Pons (tissue), 1 donor: ENCODE measurements at regions not wholly inside any gene's neighbourhood (a gene's known extent, or its start where the extent isn't known, plus 50 kb on each side); places are given as distances from the start of the nearest gene placed in this dataset.
"Not testable (repeated sequence)": the region's sequence is repeated elsewhere in the genome, so short reads cannot be mapped to it uniquely, and the experiment has no call there.

Experiments used
- DNase-seq: peaks from one replicate; pipeline ENCODE4 v3.0.0-alpha.2; 2016; ENCODE audit warnings: low spot score

- not testable (repeated sequence) for DNase-seq
Measured at GRCh38 chr7:84880326-84880997, 306.4 kb downstream of the SEMA3D start.

DNA sequence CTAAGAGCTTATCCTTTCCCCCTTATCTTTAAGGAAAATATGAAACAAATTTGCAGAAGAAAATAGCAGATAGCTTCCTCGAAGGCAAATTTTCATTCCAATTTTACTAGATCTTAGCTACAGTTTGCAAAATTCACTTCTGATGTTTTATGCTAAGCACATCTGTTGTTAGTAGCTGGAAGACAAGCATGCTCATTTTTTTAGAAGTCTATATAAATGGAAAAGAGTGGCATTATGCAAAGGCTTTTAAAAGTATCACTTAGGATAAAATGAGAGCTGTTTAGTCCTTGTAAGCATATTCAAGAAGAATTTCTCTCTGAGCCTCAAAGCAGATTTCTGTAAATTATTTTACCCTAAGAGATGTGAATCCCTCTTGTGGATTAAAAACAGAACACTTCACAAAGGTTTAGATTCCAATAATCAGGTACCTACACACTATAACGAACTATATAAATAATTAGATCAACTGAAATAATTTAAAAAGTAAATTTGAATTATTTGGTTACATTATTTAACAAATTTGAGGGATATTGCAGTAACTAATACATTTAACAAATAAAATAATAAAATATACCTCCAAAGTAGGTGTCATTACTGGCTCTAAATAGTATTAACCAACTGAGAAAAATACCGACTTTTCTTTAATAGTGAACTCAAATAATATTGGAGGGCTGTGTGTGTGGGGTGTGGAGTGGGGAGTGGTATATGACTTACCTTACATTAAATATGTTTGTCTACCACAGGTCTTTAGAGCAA is 307.1 kb downstream of the SEMA3D start:
- no peak for DNase-seq

DNA sequence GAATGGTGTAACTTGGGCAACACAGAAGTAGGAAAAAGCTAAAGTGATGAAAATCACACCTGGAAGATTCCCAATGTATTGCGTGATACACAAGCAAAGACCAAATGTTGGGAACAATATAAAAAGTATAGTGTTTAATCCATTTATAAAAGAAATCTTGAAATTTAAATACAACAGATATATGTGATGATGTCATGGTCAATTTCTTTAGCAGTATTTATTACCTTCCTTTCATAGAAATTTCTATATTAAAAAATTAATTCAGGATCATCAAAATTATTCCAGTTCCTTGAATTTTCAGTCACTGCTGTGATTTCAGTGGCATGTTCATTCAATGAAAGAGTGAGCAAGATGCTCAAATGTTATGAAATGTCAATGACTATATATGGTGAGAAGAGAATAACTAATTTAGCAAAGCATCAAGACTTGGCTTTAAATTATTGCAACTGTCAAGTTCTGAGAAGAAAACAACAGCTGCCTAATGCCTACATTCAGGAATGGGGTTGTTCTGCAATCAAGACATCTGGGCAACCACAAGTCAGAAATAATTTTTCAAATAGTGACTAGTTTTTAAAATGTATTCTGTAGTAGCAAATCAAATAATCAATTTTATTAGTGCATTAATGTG is 308.8 kb downstream of the SEMA3D start:
- DNase-seq, result no peak

DNA sequence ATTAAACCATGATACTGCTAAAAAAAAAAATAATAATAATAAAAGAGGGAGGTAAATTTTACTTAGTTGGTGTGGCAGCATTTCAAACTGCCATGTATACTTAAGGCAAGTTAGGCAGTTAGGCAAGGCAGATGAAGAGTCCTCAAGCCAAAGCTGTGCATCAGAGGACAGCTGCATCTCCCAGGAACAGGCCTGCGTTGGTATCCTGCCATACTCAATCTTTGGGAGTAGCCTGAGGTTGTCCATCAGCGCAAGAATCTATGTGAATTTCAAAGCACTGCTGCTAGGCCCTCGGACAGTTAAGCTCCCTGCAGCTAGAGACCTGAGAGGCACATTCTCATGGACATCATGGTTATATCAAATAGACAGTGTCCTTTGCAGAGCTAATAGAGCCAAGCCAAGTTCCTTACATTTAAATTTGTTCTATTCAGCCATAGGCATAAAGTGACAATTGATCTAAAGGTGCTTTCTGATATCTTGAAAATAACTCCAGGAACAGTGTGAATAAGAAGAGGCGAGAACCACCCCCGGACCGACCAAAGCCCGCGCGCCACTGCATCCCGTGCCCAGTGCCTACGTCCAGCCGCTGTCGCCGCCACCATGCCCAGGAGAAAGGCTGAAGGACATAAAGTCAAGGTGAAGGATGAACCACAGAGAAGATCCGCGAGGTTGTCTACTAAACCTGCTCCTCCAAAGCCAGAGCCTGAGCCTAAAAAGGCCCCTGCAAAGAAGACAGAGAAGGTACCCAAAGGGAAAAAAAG is 310.6 kb downstream of the SEMA3D start:
- DNase-seq, result no peak

DNA sequence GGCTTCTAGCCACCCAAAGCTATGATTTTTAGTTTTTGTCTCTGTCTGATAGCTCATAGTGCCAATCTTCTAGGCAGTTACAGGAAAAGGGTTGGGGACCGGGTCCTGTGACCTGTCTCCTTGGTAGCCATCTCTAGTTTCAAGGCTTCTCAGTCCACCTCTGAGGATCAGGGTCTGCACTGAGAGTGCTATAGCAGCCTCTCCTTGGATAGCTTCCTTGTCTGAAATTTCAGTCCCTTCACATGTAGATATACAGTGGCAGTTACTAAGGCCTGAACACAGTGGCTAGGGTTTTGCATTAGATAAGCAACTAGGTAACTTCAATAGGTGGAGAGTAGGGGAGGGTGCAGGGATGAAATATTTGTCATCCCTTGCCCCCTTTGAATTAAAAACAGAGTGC is 321.3 kb downstream of the SEMA3D start:
- no peak for DNase-seq

DNA sequence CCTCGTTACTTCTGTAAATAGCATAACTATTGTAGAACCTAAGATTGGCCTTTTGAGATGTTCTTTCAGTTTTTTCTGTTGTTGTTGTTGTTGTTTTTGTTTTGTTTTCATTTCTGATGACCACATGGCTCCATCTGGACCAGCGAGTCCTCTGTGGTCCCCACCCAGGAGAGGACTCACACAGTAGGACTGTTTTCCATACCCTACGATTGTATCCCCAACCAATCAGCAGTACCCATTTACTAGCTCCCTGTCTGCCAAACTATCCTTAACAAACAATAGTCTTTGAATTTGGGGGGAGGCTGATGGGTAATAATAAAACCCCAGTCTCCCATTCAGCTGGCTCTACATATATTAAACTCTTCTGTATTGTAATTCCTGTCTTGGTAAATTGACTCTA is 329.5 kb downstream of the SEMA3D start:
- no peak for DNase-seq

DNA sequence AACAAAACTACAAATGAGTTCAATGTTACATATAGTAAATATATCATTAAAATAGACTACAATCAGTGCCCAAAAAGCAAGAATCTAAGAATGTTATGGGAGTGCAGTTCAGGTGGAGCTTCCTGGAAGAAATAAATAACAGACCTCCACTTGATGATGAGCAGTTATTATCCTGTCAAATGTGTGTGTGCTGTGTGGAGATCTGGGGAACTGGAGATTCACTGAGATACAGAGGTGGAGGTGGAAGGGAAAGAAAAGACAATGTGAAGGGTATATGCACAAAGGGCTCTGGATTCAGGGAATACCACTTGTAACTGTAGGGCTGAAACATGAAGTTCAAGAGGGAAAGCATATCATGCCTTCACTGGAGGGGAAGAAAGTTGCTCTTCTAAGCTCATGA is 331.1 kb downstream of the SEMA3D start:
- no peak for DNase-seq

DNA sequence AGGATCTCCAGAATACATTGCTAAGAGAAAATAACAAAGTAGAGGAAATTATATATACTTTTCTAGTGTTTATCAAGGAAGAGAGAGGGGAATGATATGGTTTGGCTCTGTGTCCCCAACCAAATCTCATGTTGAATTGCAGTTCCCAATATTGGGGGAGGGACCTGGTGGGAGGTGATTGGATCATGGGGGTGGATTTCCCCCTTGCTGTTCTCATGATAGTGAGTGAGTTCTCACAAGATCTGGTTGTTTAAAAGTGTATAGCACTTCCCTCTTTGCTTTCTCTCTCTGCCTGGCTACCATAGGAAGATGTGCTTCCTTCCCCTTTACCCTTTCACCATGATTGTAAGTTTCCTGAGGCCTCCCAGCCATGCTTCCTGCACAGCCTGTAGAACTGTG is 337.9 kb downstream of the SEMA3D start:
- DNase-seq, result not testable (repeated sequence)

DNA sequence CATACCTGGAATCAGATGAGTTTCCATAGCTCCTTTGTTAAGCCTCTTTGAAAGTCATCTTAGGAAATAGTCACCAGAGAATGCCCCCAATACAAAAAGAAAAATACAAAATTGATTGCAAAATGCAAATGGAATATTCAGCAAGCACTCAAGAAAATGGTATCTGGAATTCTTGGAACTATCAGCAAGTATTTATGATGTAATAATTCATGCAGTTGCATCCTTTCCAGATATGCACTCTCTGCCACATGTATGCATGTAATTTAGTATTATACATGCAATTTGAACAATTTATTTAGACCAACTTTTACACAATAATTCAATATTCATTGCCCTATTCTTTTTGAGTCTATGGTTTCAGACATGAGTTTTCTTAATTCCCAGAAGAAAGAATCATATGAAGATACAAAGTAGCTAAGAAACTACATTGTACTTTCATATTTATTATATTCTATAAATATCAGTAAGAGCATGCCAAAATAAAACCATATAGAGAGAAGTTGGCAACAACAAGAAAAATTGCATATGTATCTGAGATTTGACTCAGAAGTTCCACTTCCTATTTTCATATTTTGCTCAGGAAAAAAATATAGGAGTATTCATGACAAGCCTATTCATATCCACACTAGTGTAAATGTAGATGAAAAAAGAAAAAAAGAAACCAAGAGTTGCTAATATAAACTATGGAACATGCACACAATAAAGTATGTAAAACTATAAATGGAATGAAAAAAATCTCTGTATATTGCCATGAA is 338.5 kb downstream of the SEMA3D start:
- no peak for DNase-seq

GRCh38 chr7:84847790-84848189 is 339.1 kb downstream of the SEMA3D start:
- DNase-seq, result no peak

DNA sequence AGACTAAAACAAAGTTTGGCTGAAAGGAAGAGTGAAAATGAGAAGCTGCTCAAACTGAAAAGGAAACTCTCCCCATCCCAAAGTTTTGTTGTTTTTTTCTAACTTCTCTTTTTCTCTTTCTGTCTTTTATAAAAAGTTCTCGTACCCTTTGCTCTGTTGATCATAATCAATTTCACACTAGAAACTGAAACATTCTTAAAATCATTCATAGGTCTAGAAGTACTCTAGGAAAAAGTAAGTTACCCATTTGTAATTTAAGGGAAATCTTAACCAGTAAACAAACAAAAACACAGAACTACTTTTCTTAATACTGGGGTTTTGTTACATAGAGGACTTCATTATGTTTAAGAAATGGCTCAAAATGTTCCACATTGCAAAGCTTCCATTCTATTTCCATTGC is 339.8 kb downstream of the SEMA3D start:
- DNase-seq, result no peak

DNA sequence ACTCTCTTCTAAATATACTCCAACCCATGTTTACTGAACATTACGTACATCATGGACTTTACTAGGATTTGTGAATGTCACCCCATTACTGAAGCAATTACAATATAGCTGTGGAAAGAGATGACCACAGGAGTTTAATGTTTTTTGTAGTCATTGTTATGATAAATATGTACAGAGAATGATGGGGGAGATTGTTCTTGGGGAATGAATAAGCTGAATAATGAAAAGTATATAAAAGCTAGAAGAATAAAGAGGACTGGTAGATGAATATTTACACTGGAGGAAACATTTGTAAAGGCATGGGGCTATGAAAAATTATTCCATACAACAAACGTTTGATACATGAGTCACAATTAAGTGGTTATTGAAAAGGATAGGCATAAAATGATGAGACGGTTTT is 340.9 kb downstream of the SEMA3D start:
- DNase-seq, result no peak

- no peak for DNase-seq
Measured at GRCh38 chr7:84844771-84845170, 342.1 kb downstream of the SEMA3D start.

- DNase-seq, result no peak
Measured at GRCh38 chr7:84841809-84842208, 345.0 kb downstream of the SEMA3D start.

DNA sequence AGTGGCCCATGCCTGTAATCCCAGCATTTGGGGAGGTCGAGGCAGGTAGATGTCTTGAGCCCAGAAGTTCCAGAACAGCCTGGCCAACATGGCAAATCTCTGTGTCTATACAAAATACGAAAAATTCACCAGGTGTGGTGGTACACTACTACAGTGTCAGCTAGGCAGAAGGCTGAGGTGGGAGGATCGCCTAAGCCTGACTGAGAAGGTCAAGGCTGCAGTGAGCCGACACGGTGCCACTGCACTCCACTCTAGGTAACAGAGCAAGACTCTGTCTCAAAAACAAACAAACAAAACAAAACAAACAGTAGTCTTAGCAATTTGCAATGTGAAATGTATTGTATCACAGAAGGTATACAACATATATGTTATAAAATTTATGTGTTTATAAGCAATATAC is 348.0 kb downstream of the SEMA3D start:
- DNase-seq, result no peak

DNA sequence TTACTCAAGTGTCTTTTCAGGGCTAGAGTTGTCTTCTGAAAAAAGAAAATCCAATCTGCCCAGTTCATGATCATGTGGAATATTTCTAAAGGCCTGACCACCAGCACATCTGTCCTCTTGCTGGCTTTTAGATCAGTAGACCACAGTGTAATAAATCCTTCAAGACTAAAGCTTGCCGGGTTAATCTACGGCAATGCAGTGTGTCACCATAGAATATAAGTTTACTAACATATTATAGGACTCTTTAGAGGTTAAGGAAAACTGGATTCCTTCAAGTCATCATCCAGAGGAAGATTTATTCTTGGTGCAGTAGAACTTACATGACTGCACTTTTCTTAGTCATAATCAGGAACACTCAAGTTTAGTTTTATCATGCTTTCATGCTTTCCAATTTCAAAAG is 349.5 kb downstream of the SEMA3D start:
- no peak for DNase-seq

DNA sequence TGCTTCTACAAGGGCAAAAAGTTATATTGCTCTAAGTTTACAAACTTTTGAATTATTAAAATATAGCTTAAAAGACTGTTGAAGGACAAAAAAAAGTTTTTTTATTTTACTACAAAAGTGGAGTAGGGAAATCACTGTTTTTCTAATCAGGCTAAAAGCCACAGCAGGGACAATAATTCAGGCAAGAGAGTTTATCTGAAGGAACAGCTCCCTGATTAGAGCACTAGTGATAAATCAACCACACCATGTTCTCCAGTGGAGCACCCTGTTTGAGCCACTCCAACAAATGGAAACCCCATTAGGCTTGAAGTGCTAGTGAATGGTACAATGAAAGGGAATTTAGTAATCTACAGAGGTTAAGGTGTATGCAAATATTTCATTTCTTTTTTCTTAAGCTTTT is 357.1 kb downstream of the SEMA3D start:
- no peak for DNase-seq

DNA sequence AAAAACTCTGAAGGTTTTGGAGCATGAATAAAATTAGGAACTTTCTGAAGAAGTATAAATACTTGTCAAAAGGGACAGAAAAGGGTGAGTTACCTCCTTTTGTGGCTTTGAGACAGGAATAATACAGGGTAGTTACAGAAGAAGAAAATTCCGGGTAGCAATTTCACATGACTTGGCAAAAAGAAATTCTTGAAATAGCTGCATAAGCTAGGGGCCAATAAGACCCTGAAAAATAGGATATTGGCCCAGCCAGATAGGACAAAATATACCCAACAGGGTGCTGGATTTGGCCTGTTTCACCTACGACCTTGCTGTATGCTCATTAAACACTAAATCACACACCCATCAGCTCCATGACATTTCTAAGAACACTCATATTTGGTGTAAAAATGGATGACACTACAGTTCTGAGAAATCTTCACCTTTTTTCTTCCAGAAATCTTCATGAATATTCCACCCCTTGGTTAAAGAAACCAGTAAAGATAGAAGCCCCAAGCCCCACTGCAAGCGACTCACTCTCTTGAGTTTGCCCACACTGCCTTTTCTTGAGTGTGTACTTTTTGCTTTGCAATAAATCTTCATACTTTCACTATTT is 362.7 kb downstream of the SEMA3D start:
- DNase-seq, result no peak

DNA sequence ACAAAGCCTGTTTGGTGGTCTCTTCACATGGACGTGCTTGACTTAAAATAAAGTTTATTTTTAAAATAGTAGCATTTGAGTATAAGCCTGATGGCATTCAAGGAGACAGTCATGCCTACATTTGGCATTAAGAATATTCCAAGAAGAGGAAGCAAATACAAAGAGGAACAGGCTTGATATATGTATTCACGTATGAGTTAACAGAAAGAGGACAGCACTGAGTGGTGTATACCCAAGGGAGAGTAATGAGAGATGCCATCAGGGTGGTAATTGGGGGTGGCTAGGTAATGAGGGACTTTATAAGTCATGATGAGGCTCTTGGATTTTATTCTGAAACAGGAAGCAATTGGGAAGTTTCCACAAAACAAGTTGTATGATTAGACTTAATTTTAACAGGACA is 363.3 kb downstream of the SEMA3D start:
- no peak for DNase-seq

DNA sequence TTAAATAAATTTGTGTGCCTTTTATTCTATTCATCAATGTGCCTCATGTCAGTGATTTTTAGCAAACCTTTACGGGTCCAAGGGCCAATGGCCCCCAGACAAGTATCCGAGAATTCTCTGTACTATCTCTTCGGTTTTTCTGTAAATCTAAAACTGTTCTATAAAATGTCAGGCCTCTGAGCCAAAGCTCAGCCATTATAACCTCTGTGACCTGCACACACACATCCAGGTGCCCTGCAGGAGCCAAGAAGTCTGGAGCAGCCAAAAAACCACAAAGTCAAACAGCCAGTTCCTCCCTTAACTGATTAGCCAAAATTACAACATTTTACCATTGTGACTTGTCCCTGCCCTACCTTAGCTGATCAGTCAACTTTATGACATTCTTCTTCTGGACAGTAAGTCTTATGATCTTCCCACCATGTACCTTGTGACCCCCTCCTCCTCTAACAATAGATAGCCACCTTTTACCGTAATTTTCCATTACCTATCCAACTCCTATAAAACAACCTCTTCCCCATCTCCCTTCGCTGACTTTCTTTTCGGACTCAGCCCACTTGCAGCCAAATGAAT is 363.8 kb downstream of the SEMA3D start:
- no peak for DNase-seq
